Fibroblast of mammary gland (primary cell): ENCODE measurements at regions not wholly inside any gene's neighbourhood (a gene's known extent, or its start where the extent isn't known, plus 50 kb on each side); places are given as distances from the start of the nearest gene placed in this dataset.

Source experiments
- DNase-seq: peaks from one replicate; pipeline ENCODE4 v3.0.0-alpha.2; 2010; ENCODE audit warnings: low read depth
- H3K4me3 ChIP-seq: 2 replicates; pipeline ENCODE4 v1.5.1; 2011; ENCODE audit warnings: low read depth, mild to moderate bottlenecking, low read length, moderate library complexity; ENCODE audit not compliant: control insufficient read depth
- TF ChIP-seq, protein P1 (sequence below): conservative IDR thresholded peaks from 2 replicates; pipeline ENCODE4 v1.5.1; 2011; ENCODE audit warnings: low read depth, low read length, inconsistent platforms; ENCODE audit not compliant: control insufficient read depth, insufficient read depth

DNA sequence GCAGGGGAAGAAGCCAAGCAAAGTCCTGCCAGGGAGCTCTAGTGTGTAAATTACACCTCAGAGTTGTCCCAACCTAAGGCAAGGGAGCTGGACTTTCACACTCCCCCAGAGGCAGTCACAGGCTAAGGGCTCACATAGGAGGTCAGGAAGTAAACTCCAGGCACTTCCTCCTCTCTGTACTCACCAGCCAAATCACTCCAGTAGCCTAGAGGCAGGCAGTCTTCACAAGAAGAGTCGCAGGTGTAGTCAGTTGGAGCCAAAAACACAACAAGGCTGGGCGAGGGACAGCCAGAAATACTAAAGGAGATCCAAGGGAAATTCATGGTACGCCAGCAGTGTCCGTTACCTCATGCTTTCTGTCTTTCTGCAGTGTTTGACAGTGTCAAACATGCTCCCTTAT is 205.0 kb downstream of the C1D start:
- H3K4me3 ChIP-seq: no peak overlapping the region
- DNase-seq: no peak
- TF ChIP-seq, protein P1, sequence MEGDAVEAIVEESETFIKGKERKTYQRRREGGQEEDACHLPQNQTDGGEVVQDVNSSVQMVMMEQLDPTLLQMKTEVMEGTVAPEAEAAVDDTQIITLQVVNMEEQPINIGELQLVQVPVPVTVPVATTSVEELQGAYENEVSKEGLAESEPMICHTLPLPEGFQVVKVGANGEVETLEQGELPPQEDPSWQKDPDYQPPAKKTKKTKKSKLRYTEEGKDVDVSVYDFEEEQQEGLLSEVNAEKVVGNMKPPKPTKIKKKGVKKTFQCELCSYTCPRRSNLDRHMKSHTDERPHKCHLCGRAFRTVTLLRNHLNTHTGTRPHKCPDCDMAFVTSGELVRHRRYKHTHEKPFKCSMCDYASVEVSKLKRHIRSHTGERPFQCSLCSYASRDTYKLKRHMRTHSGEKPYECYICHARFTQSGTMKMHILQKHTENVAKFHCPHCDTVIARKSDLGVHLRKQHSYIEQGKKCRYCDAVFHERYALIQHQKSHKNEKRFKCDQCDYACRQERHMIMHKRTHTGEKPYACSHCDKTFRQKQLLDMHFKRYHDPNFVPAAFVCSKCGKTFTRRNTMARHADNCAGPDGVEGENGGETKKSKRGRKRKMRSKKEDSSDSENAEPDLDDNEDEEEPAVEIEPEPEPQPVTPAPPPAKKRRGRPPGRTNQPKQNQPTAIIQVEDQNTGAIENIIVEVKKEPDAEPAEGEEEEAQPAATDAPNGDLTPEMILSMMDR: no peak

DNA sequence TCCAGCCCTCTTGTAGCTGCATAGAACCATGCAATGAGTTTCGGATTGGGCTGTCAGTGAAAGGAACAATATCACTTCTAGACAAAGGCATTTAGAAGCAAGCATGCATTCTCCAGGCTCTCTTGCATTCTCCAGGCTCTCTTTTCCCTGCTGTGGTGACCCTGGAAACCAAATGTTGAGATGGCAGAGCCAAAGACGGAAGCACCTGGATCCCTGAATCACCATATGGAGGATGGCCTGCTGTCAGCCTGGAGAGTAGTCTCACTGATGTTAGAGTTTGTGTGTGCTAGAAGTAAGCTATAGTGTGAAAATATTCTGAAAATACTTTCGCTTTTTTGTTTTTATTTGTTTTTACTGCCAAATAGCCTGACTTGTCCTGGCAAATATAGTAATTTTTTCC is 203.9 kb downstream of the C1D start:
- H3K4me3 ChIP-seq: no peak overlapping the region
- TF ChIP-seq, protein P1: no peak
- no peak for DNase-seq

DNA sequence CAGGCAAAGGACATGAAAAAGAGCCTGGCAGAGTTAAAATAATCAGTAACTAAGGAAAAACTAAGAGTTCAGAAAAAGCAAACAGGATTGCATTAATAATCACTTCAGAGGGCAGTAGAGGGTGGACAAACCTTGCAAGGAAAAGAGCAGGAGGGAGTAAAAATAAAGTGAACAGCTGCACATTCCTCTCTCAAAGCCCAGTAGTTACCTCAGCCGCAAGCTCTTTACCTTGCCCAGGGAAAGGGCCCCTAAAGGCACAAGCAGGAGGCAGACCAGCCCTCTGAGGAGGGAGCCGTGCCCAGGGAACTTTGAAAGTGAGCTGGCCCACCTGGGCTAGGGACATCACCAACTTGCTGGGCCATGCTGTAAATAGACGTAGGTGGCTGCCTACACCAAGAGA is 196.9 kb downstream of the C1D start:
- H3K4me3 ChIP-seq: no peak overlapping the region
- TF ChIP-seq, protein P1: no peak
- no peak for DNase-seq

DNA sequence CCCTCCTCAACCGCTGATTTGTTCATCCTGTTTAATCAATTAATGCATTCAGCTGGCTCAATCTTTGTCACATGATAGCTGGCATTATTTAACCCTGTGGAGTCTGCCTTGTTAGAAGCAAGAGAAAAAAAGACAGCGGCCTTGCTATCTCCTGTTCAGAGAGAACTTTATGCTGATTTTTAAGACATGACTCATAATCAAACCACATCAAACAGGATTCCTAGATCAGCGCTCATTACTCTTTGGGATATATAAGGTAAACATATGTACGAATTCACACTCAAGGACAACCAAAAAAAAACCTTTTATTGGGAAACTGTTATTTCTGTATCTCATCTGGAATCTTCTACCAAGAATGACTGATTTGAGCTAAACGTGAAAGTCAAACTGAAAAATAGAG is 195.1 kb downstream of the C1D start:
- peak; percentile 70 for DNase-seq
- no peak overlapping the region for H3K4me3 ChIP-seq
- TF ChIP-seq, protein P1: no peak

DNA sequence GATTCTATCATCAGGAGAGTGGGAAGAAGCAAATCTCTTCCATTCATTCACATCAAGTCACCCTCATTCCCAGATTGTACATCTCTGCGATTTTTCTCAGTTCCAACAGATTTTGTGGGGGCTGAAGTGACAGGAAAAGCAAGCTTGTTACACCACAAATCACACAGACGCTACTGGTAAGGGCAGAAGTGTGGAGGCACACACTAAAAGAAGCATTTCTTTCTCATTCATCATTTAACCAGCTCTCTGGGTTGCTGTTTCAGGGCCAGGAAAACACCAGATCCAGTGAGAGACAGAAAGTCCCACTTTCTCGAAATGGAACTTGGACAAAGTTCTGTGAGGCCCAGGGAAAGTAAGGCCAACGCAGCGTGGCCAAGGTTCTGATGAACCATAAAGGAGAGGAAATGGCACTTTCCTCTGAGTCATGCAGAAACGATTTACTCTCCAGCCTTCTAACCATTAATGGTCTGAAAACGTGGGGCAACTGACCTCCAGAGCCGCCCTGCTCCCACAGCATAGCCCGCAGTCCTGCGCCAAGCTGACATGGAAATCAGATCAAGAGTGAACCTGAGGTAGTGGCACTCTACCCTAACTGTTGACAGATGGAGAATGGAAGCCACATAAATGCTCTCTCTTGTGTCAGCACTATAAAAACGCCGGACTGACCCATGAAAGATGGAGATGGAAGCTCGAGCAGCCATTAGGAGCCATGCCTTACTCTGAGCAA is 191.0 kb downstream of the C1D start:
- DNase-seq: peak; percentile 77
- H3K4me3 ChIP-seq: no peak overlapping the region
- TF ChIP-seq, protein P1: no peak

DNA sequence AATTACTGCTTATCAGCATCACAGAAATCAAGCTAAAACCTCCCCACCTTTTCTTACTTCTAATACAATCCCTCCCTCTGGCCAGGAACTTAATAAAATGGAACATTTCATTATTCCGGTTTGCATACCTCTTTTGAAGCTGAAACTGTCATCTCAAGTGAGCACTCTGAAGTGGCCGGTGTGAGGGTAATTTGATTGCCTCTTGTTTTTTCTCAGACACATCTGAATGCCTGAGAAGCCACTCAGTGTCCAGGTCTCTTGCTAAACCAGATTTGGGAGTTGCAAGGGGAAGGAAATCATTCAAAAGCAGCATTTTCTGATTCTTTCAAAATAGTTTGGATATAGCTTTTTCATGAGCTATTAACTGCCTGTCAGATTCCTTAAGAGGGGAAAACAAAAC is 190.3 kb downstream of the C1D start:
- TF ChIP-seq, protein P1: no peak
- no peak overlapping the region for H3K4me3 ChIP-seq
- no peak for DNase-seq
